Natural killer cell (primary cell): ENCODE measurements at regions not wholly inside any gene's neighbourhood (a gene's known extent, or its start where the extent isn't known, plus 50 kb on each side); places are given as distances from the start of the nearest gene placed in this dataset.

Experiments
- ATAC-seq, 3 donors: fragments of 150-1000 bp in 2 of 3; fragments of 200-7000 bp in 1 of 3; cut with Tn5 transposase; 1 replicate in 1 of 3; 2 replicates in 2 of 3; pipeline ENCODE4 v1.10.0; 2021; ENCODE audit warnings: mild to moderate bottlenecking in 2 of 3, moderate library complexity in 2 of 3
- DNase-seq, 2 donors: peaks; one replicate each; pipeline versions ENCODE4 v3.0.0 to v3.0.0-alpha.2; 2013 to 2021; ENCODE audit warnings: mixed read lengths in 1 of 2
- H3K27ac ChIP-seq: one replicate; pipeline ENCODE4 v1.5.1; 2013; ENCODE audit warnings: mild to moderate bottlenecking, low read length
- H3K27me3 ChIP-seq: one replicate; pipeline ENCODE4 v1.6.1; 2013; ENCODE audit warnings: low read length; ENCODE audit not compliant: control insufficient read depth, insufficient read depth
- H3K36me3 ChIP-seq: one replicate; pipeline ENCODE4 v1.6.1; 2013; ENCODE audit warnings: low read length; ENCODE audit not compliant: control insufficient read depth, insufficient read depth
- H3K4me1 ChIP-seq: one replicate; pipeline ENCODE4 v1.6.1; 2013; ENCODE audit warnings: low read length; ENCODE audit not compliant: control insufficient read depth, insufficient read depth
- H3K4me3 ChIP-seq: one replicate; pipeline ENCODE4 v1.5.1; 2013; ENCODE audit warnings: low read length
- H3K9me3 ChIP-seq: one replicate; pipeline ENCODE4 v1.6.1; 2013; ENCODE audit warnings: low read length; ENCODE audit not compliant: control insufficient read depth, insufficient read depth
- H3K27ac Mint-ChIP-seq, 2 donors: one replicate each; pipeline ENCODE4 v1.8.0; 2022; ENCODE audit warnings: mild to moderate bottlenecking in 2 of 2, mixed read lengths in 2 of 2, moderate library complexity in 1 of 2
- H3K27me3 Mint-ChIP-seq, 2 donors: one replicate each; pipeline ENCODE4 v1.8.0; 2022; ENCODE audit warnings: low read depth in 2 of 2, mixed read lengths in 2 of 2
- H3K36me3 Mint-ChIP-seq: one replicate; pipeline ENCODE4 v1.8.0; 2022; ENCODE audit warnings: mixed read lengths
- H3K4me1 Mint-ChIP-seq, 2 donors: one replicate each; pipeline ENCODE4 v1.8.0; 2022; ENCODE audit warnings: mixed read lengths in 2 of 2
- H3K4me3 Mint-ChIP-seq: one replicate; pipeline ENCODE4 v1.8.0; 2022; ENCODE audit warnings: mild to moderate bottlenecking, moderate library complexity, mixed read lengths
- H3K9me3 Mint-ChIP-seq, 2 donors: one replicate each; pipeline ENCODE4 v1.8.0; 2022; ENCODE audit warnings: mixed read lengths in 2 of 2
- WGBS: methylation state at CpG from one replicate; pipeline ENCODE4 v1.1.7; 2013; ENCODE audit warnings: missing lambda C conversion rate; ENCODE audit not compliant: insufficient coverage; 5-methylcytosine and 5-hydroxymethylcytosine counted together
- intact Hi-C: fragments of 100-400 bp; cut with micrococcal nuclease; formaldehyde crosslinking; loops from one replicate; pipeline ENCODE4 v1.14.2; 2022
- TF ChIP-seq, protein P1 (sequence below): fragments of 200-600 bp; IDR thresholded peaks from one replicate; pipeline ENCODE4 v1.8.0; 2022; ENCODE audit warnings: antibody characterized with exemption

DNA sequence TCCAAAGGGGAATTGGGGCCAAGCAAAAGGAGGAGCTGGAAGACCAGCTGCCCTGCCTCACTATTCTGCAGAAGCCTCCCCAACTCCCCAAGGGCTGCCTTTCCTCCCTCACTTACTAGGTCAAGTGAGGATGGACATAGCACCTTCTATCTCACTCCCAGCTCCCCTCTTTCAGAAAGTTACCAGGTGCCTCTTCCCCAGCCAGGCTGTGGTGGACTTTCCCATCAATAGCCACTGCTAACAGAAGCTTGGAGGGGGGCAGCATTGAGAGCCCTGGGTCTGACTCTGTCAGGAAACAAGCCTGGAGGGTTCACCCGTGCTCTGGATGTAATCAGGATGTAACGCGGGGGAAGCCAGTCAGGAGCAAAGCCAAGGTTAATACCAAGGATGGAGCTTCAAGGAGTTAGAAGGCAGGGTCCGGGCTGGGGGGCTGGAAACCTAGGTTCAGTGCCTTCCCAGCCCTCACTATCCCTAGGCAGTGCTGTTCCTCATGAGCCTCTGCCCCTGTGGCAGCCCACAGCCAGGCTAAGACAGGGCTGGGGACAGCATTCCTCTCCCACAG lies 127.8 kb upstream of the NGF start:
- H3K27ac Mint-ChIP-seq: no peak overlapping the region
- no peaks in the 10 kb centered on the region for H3K27me3 Mint-ChIP-seq
- TF ChIP-seq, protein P1, sequence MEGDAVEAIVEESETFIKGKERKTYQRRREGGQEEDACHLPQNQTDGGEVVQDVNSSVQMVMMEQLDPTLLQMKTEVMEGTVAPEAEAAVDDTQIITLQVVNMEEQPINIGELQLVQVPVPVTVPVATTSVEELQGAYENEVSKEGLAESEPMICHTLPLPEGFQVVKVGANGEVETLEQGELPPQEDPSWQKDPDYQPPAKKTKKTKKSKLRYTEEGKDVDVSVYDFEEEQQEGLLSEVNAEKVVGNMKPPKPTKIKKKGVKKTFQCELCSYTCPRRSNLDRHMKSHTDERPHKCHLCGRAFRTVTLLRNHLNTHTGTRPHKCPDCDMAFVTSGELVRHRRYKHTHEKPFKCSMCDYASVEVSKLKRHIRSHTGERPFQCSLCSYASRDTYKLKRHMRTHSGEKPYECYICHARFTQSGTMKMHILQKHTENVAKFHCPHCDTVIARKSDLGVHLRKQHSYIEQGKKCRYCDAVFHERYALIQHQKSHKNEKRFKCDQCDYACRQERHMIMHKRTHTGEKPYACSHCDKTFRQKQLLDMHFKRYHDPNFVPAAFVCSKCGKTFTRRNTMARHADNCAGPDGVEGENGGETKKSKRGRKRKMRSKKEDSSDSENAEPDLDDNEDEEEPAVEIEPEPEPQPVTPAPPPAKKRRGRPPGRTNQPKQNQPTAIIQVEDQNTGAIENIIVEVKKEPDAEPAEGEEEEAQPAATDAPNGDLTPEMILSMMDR: no peak

DNA sequence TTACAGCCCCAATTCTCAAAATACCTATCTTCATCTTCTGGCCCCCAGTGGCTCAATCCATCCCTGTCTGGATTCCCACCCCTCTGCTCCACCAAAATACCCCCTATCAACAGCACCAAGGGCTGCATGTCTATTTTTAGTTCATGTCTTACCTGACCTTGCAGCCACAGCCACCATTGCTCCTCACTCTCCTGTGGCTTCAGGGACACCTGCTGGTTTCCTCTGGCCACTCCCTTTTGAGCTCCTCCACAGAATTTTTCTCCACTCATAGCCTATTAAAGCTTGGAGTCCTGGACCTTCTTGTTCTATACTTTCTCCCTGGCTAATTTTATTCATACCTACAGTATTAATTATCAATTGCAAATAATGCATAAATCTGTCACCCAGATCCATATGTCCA lies 125.3 kb upstream of the NGF start:
- intact Hi-C loops: no loop called here
- Histone ChIP-seq H3K36me3 (no peaks in the 10 kb centered on the region), H3K27ac (no peak overlapping the region), H3K27me3 (no peaks in the 10 kb centered on the region), H3K4me3 (no peak overlapping the region), H3K9me3 (no peaks in the 10 kb centered on the region), H3K4me1 (no peaks in the 10 kb centered on the region)
- no peaks in the 10 kb centered on the region for H3K27me3 Mint-ChIP-seq
- TF ChIP-seq, protein P1: no peak
- H3K9me3 Mint-ChIP-seq: no peaks in the 10 kb centered on the region
- no peak overlapping the region for H3K27ac Mint-ChIP-seq
- no peaks in the 10 kb centered on the region for H3K36me3 Mint-ChIP-seq
- no peaks in the 10 kb centered on the region for H3K4me1 Mint-ChIP-seq
- no peak for DNase-seq
- no peak for ATAC-seq
- no peak overlapping the region for H3K4me3 Mint-ChIP-seq

More for the DNA sequence above, 127.8 kb upstream of the NGF start:
- ATAC-seq (no peak), DNase-seq (no peak)
- Mint-ChIP-seq H3K4me3 (no peak overlapping the region), H3K36me3 (no peaks in the 10 kb centered on the region), H3K9me3 (no peaks in the 10 kb centered on the region), H3K4me1 (peaks cover 6 to 8% of the 10 kb centered on the region in 2 donors)
- Histone ChIP-seq H3K27ac (no peak overlapping the region), H3K4me3 (no peak overlapping the region), H3K9me3 (no peaks in the 10 kb centered on the region), H3K4me1 (no peaks in the 10 kb centered on the region), H3K27me3 (no peaks in the 10 kb centered on the region), H3K36me3 (no peaks in the 10 kb centered on the region)
- 86% methylated on average over 4 of the region's 4 CpGs for WGBS
- intact Hi-C loops: no loop called here

GRCh38 chr1:115462566-115463076 lies 124.6 kb upstream of the NGF start:
- H3K27me3 ChIP-seq: no peaks in the 10 kb centered on the region
- no peak overlapping the region for H3K27ac ChIP-seq
- Mint-ChIP-seq H3K36me3 (no peaks in the 10 kb centered on the region), H3K4me1 (no peaks in the 10 kb centered on the region), H3K9me3 (no peaks in the 10 kb centered on the region), H3K4me3 (no peak overlapping the region), H3K27ac (no peak overlapping the region), H3K27me3 (no peaks in the 10 kb centered on the region)
- TF ChIP-seq, protein P1: no peak
- 3% methylated on average over 3 of the region's 4 CpGs for WGBS
- DNase-seq (peak in 1 of 2 donors; percentile 4), ATAC-seq (peak in 1 of 3 donors; percentile 26)
- intact Hi-C loops: no loop called here
- no peaks in the 10 kb centered on the region for H3K4me1 ChIP-seq
- H3K4me3 ChIP-seq: no peak overlapping the region
- H3K9me3 ChIP-seq: no peaks in the 10 kb centered on the region
- no peaks in the 10 kb centered on the region for H3K36me3 ChIP-seq

- DNase-seq: no peak
- no peaks in the 10 kb centered on the region for H3K4me1 Mint-ChIP-seq
- H3K27me3 Mint-ChIP-seq: no peaks in the 10 kb centered on the region
- no peak overlapping the region for H3K4me3 Mint-ChIP-seq
- no peak overlapping the region for H3K27ac Mint-ChIP-seq
- no peaks in the 10 kb centered on the region for H3K36me3 Mint-ChIP-seq
- TF ChIP-seq, protein P1: no peak
- Histone ChIP-seq H3K27ac (no peak overlapping the region), H3K27me3 (no peaks in the 10 kb centered on the region), H3K9me3 (no peaks in the 10 kb centered on the region), H3K4me1 (no peaks in the 10 kb centered on the region), H3K4me3 (no peak overlapping the region), H3K36me3 (no peaks in the 10 kb centered on the region)
- H3K9me3 Mint-ChIP-seq: no peaks in the 10 kb centered on the region
- WGBS: 75% methylated on average over 5 of the region's 5 CpGs
- no peak for ATAC-seq
- intact Hi-C loops: no loop called here
Measured at GRCh38 chr1:115461526-115461925, 123.5 kb upstream of the NGF start.
